B cell (primary cell): ENCODE measurements at regions not wholly inside any gene's neighbourhood (a gene's known extent, or its start where the extent isn't known, plus 50 kb on each side); places are given as distances from the start of the nearest gene placed in this dataset.
"Not testable (repeated sequence)": the region's sequence is repeated elsewhere in the genome, so short reads cannot be mapped to it uniquely, and the experiment has no call there.

ENCODE experiments used
- ATAC-seq: fragments of 200-7000 bp; cut with Tn5 transposase; one replicate; pipeline ENCODE4 v1.10.0; 2021; ENCODE audit warnings: low read depth, mild to moderate bottlenecking, moderate number of reproducible peaks, moderate library complexity
- CTCF ChIA-PET: fragments of 350-600 bp; sonication (Branson Sonifier 250); formaldehyde crosslinking; loops from one replicate; lab custom pipeline; 2021; ENCODE audit warnings: antibody characterized with exemption, inconsistent platforms; lab: Charles Lee
- POLR2A ChIA-PET: fragments of 350-600 bp; sonication (Branson Sonifier 250); formaldehyde crosslinking; loops from one replicate; lab custom pipeline; 2021; ENCODE audit warnings: antibody characterized with exemption; lab: Charles Lee
- DNase-seq: peaks from one replicate; pipeline ENCODE4 v3.0.0; 2013
- H2AFZ ChIP-seq: 2 replicates; pipeline ENCODE4 v1.6.1; 2012; ENCODE audit warnings: mild to moderate bottlenecking, low read depth, low read length; ENCODE audit not compliant: insufficient read depth, poor library complexity, severe bottlenecking
- H3K27ac ChIP-seq, 2 donors: 1 replicate in 1 of 2; 2 replicates in 1 of 2; pipeline ENCODE4 v1.5.1; 2012 to 2013; ENCODE audit warnings: low read length in 2 of 2, mild to moderate bottlenecking in 2 of 2, moderate library complexity in 1 of 2
- H3K27me3 ChIP-seq, 4 experiments: fragments of 200-600 bp in 1 of 4; sonication (generic) in 1 of 4; replicated peaks in 1 of 4; 1 replicate in 2 of 4; 2 replicates in 2 of 4; pipeline versions ENCODE4 v1.6.1 to v1.7.0; 2013 to 2016; ENCODE audit warnings: low read length in 3 of 4, mild to moderate bottlenecking in 2 of 4, mixed read lengths in 1 of 4, moderate library complexity in 1 of 4; ENCODE audit not compliant: insufficient read depth in 4 of 4, control insufficient read depth in 3 of 4; ENCODE audit errors: control extremely low read depth in 1 of 4
- H3K36me3 ChIP-seq, 2 experiments: replicated peaks in 1 of 2; 1 replicate in 1 of 2; 2 replicates in 1 of 2; pipeline versions ENCODE4 v1.6.1 to v1.7.1; 2013; ENCODE audit warnings: low read length in 1 of 2; ENCODE audit not compliant: insufficient read depth in 2 of 2, control insufficient read depth in 1 of 2; ENCODE audit errors: control extremely low read depth in 1 of 2, extremely low read depth in 1 of 2
- H3K4me1 ChIP-seq, 2 donors: fragments of 200-600 bp in 1 of 2; sonication (generic) in 1 of 2; 1 replicate in 1 of 2; 2 replicates in 1 of 2; pipeline versions ENCODE4 v1.5.1 to v1.6.1; 2013 to 2017; ENCODE audit warnings: low read length in 2 of 2; ENCODE audit not compliant: control insufficient read depth in 2 of 2, insufficient read depth in 2 of 2
- H3K4me2 ChIP-seq: replicated peaks from 2 replicates; pipeline ENCODE3; 2012; ENCODE audit warnings: mild to moderate bottlenecking, low read depth, low read length; ENCODE audit not compliant: poor library complexity, severe bottlenecking
- H3K4me3 ChIP-seq, 5 experiments: fragments of 200-600 bp in 1 of 5; sonication (generic) in 1 of 5; 1 replicate in 3 of 5; 2 replicates in 2 of 5; pipeline versions ENCODE4 v1.5.1 to v1.7.0; 2011 to 2016; ENCODE audit warnings: low read length in 4 of 5, mild to moderate bottlenecking in 4 of 5, low read depth in 2 of 5, control low read depth in 1 of 5, moderate library complexity in 1 of 5; ENCODE audit not compliant: insufficient read depth in 1 of 5; ENCODE audit errors: control extremely low read depth in 1 of 5, extremely low read depth in 1 of 5
- H3K79me2 ChIP-seq: fragments of 200-600 bp; sonication (generic); one replicate; pipeline ENCODE4 v1.6.0; 2016; ENCODE audit warnings: low read length; ENCODE audit not compliant: control insufficient read depth, insufficient read depth
- H3K9ac ChIP-seq: fragments of 200-600 bp; sonication (generic); 2 replicates; pipeline ENCODE4 v1.6.1; 2017; ENCODE audit warnings: mild to moderate bottlenecking, low read length, moderate library complexity
- H3K9me3 ChIP-seq, 3 donors: one replicate each; pipeline versions ENCODE4 v1.6.1 to v1.7.1; 2013; ENCODE audit warnings: low read length in 2 of 3; ENCODE audit not compliant: control insufficient read depth in 2 of 3, insufficient read depth in 1 of 3; ENCODE audit errors: control extremely low read depth in 1 of 3
- H4K20me1 ChIP-seq: 2 replicates; pipeline ENCODE4 v1.6.0; 2012; ENCODE audit warnings: mild to moderate bottlenecking, low read length; ENCODE audit not compliant: insufficient read depth, control insufficient read depth, poor library complexity, severe bottlenecking
- H3K27ac Mint-ChIP-seq: one replicate; pipeline ENCODE4 v1.8.0; 2021; ENCODE audit warnings: mixed read lengths
- H3K27me3 Mint-ChIP-seq: one replicate; pipeline ENCODE4 v1.8.0; 2021; ENCODE audit warnings: mixed read lengths
- H3K4me1 Mint-ChIP-seq: one replicate; pipeline ENCODE4 v1.8.0; 2021; ENCODE audit warnings: mixed read lengths
- H3K4me3 Mint-ChIP-seq: one replicate; pipeline ENCODE4 v1.8.0; 2021; ENCODE audit warnings: mixed read lengths
- H3K9me3 Mint-ChIP-seq: one replicate; pipeline ENCODE4 v1.8.0; 2022; ENCODE audit warnings: mixed read lengths; ENCODE audit not compliant: insufficient read depth
- CTCF ChIP-seq: fragments of 200-600 bp; IDR thresholded peaks from one replicate; pipeline ENCODE4 v1.8.0; 2022; ENCODE audit warnings: antibody characterized with exemption, mild to moderate bottlenecking
- EZH2 ChIP-seq: IDR thresholded peaks from 2 replicates; pipeline ENCODE4 v1.6.1; 2012; ENCODE audit warnings: borderline replicate concordance, low read depth, mild to moderate bottlenecking, moderate library complexity, low read length; ENCODE audit not compliant: insufficient read depth, poor library complexity, severe bottlenecking
- WGBS: methylation state at CpG from one replicate; pipeline ENCODE4 v1.1.5; 2013; ENCODE audit warnings: missing lambda C conversion rate; ENCODE audit not compliant: insufficient coverage; 5-methylcytosine and 5-hydroxymethylcytosine counted together
- intact Hi-C: fragments of 100-400 bp; cut with micrococcal nuclease; formaldehyde crosslinking; loops from one replicate; pipeline ENCODE4 v1.10.0; 2022

GRCh38 chr11:37449146-37449545 lies 851.1 kb upstream of the RAG2 start:
- DNase-seq = no peak
- Mint-ChIP-seq H3K9me3 (no peaks in the 10 kb centered on the region), H3K27me3 (no peaks in the 10 kb centered on the region), H3K4me1 (no peaks in the 10 kb centered on the region), H3K27ac (no peak overlapping the region), H3K4me3 (no peak overlapping the region)
- Histone ChIP-seq H3K27me3 (no peaks in the 10 kb centered on the region), H3K9ac (no peak overlapping the region), H3K79me2 (no peaks in the 10 kb centered on the region), H2AFZ (no peak overlapping the region), H4K20me1 (no peaks in the 10 kb centered on the region), H3K27ac (no peak overlapping the region), H3K9me3 (no peaks in the 10 kb centered on the region), H3K4me3 (no peak overlapping the region), H3K4me2 (no peak overlapping the region), H3K4me1 (no peaks in the 10 kb centered on the region), H3K36me3 (no peaks in the 10 kb centered on the region)
- no peak for TF ChIP-seq EZH2
- TF ChIP-seq CTCF = no peak
- intact Hi-C loops = no loop called here
- no peak for ATAC-seq
- ChIA-PET POLR2A (no interaction called here), CTCF (no interaction called here)
- WGBS = no CpG with 5 or more reads among the region's 3 CpGs

GRCh38 chr11:37442576-37442975 lies 844.5 kb upstream of the RAG2 start:
- ATAC-seq (no peak), DNase-seq (no peak)
- intact Hi-C loops = no loop called here
- no peak overlapping the region for H3K4me3 ChIP-seq
- no peak overlapping the region for H3K27ac ChIP-seq
- WGBS = no CpG with 5 or more reads among the region's 1 CpG
- H3K36me3 ChIP-seq = no peaks in the 10 kb centered on the region
- Mint-ChIP-seq H3K4me1 (no peaks in the 10 kb centered on the region), H3K27me3 (no peaks in the 10 kb centered on the region), H3K9me3 (peaks cover 4% of the 10 kb centered on the region), H3K27ac (no peak overlapping the region), H3K4me3 (no peak overlapping the region)
- no peak overlapping the region for H2AFZ ChIP-seq
- H3K9ac ChIP-seq = no peak overlapping the region
- H3K27me3 ChIP-seq = no peaks in the 10 kb centered on the region
- POLR2A ChIA-PET = no interaction called here
- H3K79me2 ChIP-seq = no peaks in the 10 kb centered on the region
- no peaks in the 10 kb centered on the region for H3K4me1 ChIP-seq
- no peak overlapping the region for H3K4me2 ChIP-seq
- H3K9me3 ChIP-seq = no peaks in the 10 kb centered on the region
- TF ChIP-seq EZH2 = no peak
- no peak for TF ChIP-seq CTCF
- H4K20me1 ChIP-seq = no peaks in the 10 kb centered on the region
- CTCF ChIA-PET = no interaction called here

DNA sequence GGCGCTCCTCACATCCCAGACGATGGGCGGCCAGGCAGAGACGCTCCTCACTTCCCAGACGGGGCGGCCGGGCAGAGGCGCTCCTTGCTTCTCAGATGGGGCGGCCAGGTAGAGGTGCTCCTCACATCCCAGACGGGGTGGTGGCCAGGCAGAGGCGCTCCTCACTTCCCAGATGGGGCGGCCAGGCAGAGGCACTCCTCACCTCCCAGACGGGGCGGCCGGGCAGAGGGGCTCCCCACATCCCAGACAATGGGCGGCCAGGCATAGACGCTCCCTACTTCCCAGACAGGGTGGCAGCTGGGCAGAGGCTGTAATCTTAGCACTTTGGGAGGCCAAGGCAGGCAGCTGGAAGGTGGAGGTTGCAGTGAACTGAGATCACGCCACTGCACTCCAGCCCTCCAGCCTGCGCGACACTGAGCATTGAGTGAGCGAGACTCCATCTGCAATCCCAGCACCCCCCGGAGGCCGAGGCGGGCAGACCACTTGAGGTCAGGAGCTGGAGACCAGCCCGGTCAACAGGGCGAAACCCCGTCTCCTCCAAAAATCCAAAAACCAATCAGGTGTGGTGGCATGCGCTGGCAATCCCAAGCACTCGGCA lies 833.7 kb upstream of the RAG2 start:
- H3K27me3 Mint-ChIP-seq, CTCF ChIA-PET, H3K36me3 ChIP-seq, H3K9ac ChIP-seq, H3K27me3 ChIP-seq, H3K27ac Mint-ChIP-seq, H3K9me3 Mint-ChIP-seq, H3K4me1 Mint-ChIP-seq, DNase-seq, intact Hi-C loops, H2AFZ ChIP-seq, H3K27ac ChIP-seq, H4K20me1 ChIP-seq, ATAC-seq, H3K4me2 ChIP-seq, H3K4me1 ChIP-seq, H3K4me3 Mint-ChIP-seq, H3K79me2 ChIP-seq, POLR2A ChIA-PET, H3K4me3 ChIP-seq: not testable (repeated sequence)
- 98% methylated on average over 24 of the region's 29 CpGs for WGBS
- H3K9me3 ChIP-seq = peaks cover 0 to 17% (median 0%) of the 10 kb centered on the region in 3 donors
